HCT116 (cell line): ENCODE measurements at regions not wholly inside any gene's neighbourhood (a gene's known extent, or its start where the extent isn't known, plus 50 kb on each side); places are given as distances from the start of the nearest gene placed in this dataset.

Experiments
- CEBPB ChIP-seq: IDR thresholded peaks from 2 replicates; pipeline ENCODE4 v1.6.1; 2012; ENCODE audit warnings: low read depth
- EZH2 ChIP-seq: fragments of 200-600 bp; sonication (generic); IDR thresholded peaks from 2 replicates; pipeline ENCODE4 v1.6.1; 2017; ENCODE audit warnings: antibody characterized with exemption, mixed run types
- FOSL1 ChIP-seq: IDR thresholded peaks from 2 replicates; pipeline ENCODE4 v1.6.1; 2012; ENCODE audit warnings: low read depth
- TF ChIP-seq, protein P1 (sequence below), 3 experiments: fragments of 200-600 bp in 1 of 3; sonication (generic) in 1 of 3; IDR thresholded peaks in 2 of 3; conservative IDR thresholded peaks in 1 of 3; 2 replicates each; pipeline ENCODE4 v1.5.1; 2012 to 2017; ENCODE audit warnings: low read depth in 2 of 3, low read length in 2 of 3, antibody characterized with exemption in 1 of 3, borderline replicate concordance in 1 of 3, control low read depth in 1 of 3, mild to moderate bottlenecking in 1 of 3, mixed read lengths in 1 of 3, mixed run types in 1 of 3, moderate library complexity in 1 of 3; ENCODE audit not compliant: insufficient read depth in 1 of 3
- TF ChIP-seq, protein P2 (sequence below): IDR thresholded peaks from 2 replicates; pipeline ENCODE4 v1.6.1; 2012
- TF ChIP-seq, protein P3 (sequence below): IDR thresholded peaks from 2 replicates; pipeline ENCODE4 v1.6.1; 2012

DNA sequence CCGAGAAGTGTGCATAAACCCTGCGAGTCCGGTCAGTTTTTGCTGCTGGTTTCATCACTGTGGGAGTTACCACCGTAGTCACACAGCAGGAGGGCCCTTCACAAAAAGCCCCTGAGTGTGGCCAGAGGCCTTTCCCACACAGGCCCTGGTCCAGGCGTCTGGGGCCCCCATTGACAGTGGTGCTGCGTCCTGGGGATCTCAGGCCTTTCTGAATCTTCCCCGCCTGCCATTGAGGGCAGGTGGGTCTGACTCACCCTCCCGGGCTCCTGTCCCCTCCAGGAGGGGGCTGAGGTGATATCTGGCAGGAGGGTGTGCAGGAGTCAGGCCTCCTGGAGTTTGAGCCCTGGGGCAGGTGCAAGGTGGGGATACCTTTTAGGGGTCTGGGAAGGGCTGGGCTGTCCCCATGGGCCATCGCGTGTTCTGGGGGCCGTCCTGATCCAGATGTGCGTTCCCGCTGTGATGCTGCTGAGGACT is 358.5 kb downstream of the TMEM121 start:
- TF ChIP-seq, protein P1, sequence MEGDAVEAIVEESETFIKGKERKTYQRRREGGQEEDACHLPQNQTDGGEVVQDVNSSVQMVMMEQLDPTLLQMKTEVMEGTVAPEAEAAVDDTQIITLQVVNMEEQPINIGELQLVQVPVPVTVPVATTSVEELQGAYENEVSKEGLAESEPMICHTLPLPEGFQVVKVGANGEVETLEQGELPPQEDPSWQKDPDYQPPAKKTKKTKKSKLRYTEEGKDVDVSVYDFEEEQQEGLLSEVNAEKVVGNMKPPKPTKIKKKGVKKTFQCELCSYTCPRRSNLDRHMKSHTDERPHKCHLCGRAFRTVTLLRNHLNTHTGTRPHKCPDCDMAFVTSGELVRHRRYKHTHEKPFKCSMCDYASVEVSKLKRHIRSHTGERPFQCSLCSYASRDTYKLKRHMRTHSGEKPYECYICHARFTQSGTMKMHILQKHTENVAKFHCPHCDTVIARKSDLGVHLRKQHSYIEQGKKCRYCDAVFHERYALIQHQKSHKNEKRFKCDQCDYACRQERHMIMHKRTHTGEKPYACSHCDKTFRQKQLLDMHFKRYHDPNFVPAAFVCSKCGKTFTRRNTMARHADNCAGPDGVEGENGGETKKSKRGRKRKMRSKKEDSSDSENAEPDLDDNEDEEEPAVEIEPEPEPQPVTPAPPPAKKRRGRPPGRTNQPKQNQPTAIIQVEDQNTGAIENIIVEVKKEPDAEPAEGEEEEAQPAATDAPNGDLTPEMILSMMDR (IDR thresholded peaks at IDR 0.05 in 2 of 3, conservative IDR thresholded peaks at IDR 0.05 in 1 of 3; ENCODE audit: borderline replicate concordance in 1 of 3, insufficient read depth in 1 of 3, low read depth in 2 of 3, low read length in 2 of 3), result no peak
- TF ChIP-seq, protein P2, sequence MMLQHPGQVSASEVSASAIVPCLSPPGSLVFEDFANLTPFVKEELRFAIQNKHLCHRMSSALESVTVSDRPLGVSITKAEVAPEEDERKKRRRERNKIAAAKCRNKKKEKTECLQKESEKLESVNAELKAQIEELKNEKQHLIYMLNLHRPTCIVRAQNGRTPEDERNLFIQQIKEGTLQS, result no peak
- TF ChIP-seq CEBPB, result no peak
- no peak for TF ChIP-seq EZH2
- TF ChIP-seq, protein P3, sequence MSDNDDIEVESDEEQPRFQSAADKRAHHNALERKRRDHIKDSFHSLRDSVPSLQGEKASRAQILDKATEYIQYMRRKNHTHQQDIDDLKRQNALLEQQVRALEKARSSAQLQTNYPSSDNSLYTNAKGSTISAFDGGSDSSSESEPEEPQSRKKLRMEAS, result no peak
- no peak for TF ChIP-seq FOSL1
